ENCODE measurements at regions not wholly inside any gene's neighbourhood (a gene's known extent, or its start where the extent isn't known, plus 50 kb on each side); places are given as distances from the start of the nearest gene placed in this dataset.

- no peak for DNase-seq (ENCODE audit: low spot score)
Observed at GRCh38 chrX:10900585-10901289, 210.4 kb upstream of the HCCS start.

GRCh38 chrX:10901290-10901633 is 209.9 kb upstream of the HCCS start:
- DNase-seq (ENCODE audit: low spot score): no peak

GRCh38 chrX:10902001-10902400 is 209.1 kb upstream of the HCCS start:
- no peak for DNase-seq (ENCODE audit: low spot score)

DNA sequence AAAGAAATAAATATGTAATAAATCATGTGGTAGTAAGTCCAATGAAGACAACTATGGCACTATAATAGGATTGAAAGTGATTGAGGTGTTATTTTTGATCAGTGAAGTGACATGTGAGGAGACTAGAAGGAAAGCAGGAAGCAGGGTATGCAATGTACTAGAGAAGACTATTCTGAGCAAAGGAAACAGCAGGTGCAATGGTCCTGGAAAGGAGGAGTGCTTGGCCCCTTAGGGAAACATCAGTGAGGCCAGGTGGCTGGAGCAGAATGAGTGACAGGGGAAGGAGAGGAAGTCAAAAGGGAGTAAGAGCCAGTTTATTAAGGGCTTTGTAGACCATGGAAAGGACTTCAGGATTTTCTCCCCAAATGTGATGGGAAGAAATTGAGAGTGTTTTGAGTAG is 207.6 kb upstream of the HCCS start:
- no peak for DNase-seq (ENCODE audit: low spot score)

- no peak for DNase-seq (ENCODE audit: low spot score)
Observed at GRCh38 chrX:10904220-10904619, 206.9 kb upstream of the HCCS start.

DNA sequence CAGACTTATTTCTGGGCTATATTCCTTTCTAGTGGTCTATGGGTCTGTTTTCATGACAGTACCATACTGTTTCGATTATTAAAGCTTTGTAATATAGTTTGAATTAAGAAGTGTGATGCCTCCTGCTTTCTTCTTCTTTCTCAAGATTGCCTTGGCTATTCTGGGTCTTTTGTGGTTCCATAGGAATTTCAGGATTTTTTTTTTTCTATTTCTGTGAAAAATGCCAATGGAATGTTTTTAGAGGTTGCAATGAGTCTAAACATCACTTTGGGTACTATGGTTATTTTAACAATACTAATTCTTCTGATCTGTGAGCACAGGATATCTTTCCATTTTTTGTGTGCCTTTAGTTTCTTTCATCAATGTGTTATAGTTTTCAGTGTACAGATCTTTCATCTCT is 204.3 kb upstream of the HCCS start:
- DNase-seq (ENCODE audit: low spot score): no peak

DNA sequence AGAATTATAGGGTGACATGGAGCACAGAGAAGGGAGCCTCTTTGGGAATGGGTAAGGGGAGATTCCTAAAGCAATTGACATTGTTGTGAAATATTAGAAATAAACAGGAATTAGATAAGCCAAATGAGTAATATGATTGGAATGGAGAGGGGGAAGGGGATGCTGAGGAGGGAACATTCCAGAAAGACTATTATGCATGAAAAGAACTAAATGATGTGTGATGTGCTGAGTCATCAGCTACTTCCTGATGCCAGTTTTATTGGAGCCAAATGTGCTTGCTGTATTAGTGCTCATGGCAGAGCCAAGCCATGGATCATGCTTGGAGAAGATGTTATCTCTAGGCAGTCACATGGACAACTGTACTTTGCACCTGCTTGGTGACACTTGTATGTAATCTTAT is 189.0 kb upstream of the HCCS start:
- DNase-seq (ENCODE audit: low spot score): no peak

GRCh38 chrX:10922835-10923234 is 188.3 kb upstream of the HCCS start:
- no peak for DNase-seq (ENCODE audit: low spot score)

DNA sequence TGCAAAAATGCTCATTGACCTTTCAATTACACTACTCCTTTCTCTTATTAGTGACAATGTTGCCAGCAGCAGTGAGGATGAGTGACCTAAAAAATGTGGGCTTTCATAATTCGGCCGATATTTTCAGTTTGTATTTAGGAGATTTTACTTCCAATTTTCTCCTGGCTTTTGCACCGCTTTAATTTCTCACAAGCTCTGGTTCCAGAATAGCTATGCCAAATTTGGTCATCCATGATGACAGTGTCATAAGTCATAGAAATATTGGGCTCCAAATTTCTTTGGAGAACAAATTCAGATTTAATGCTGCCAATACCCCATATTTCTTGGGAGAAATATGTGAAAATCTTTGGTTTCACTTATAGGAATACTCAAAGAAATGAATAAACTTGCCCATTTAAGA is 187.7 kb upstream of the HCCS start:
- no peak for DNase-seq (ENCODE audit: low spot score)

DNA sequence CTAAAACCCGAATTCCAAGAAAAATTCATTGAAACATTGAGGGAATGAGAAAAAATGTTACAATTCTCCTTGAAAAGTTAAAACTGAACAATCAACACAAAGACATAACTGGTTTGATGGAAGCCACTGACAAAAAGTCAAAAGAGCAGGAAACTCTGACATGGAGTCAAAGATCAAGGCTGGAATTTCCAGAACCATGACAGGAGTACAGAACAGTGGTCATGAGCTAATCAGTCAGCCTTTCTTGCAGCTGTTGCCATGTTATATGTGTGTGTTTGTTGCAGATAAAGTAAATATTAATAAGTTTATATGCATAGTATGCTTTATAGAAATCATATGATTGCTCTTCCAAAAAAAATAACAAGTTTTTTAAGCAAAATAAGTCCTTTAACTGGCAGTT is 184.7 kb upstream of the HCCS start:
- DNase-seq (ENCODE audit: low spot score): no peak

GRCh38 chrX:10926891-10927290 is 184.2 kb upstream of the HCCS start:
- no peak for DNase-seq (ENCODE audit: low spot score)

DNA sequence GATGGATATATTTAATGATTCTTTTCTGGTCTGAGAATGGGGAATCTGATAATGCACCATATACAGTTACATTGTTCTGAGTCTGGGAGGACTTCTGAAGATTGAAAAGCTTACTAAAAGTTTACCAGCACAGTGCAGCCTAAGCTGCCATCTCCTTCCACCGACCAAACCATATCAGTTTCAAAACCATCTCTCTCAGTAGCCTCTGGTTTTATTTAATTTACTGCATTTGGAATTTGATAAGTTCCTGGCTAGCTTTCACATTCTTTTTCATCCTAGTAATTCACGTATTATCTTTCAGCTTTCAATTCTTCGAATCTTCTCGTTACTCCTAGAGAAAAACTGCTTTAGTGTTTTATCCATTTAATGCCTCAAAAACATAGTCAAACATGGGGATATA is 181.4 kb upstream of the HCCS start:
- DNase-seq (ENCODE audit: low spot score): no peak

GRCh38 chrX:10930151-10930550 is 181.0 kb upstream of the HCCS start:
- no peak for DNase-seq (ENCODE audit: low spot score)

GRCh38 chrX:10931976-10932375 is 179.2 kb upstream of the HCCS start:
- DNase-seq (ENCODE audit: low spot score): no peak

DNA sequence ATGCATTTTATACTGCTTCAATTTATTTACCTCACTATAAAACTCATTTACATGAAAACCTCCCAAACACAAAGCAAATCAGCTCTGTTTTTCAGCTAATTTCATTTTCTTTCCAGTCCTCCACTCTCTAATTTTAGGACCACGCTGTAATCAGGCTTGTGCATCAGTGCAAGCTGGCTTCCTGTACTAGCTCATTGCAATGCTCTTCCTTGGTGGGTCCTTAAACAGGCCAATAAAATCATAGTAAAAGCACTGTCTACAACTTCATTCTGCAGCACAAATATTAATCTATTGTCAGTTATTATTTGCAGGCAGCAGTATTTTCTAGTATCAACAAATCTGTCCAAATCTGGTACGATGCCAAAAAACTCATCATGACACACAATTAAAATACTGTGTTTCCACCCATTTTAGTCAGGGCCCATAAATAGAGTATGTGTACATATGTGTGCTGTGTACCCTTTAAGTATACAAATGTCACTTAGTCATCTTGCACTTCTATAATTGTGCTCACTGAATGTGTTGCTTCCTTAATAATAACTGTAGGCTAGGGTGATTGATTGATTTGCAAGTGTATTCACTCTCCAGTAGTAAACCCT is 178.2 kb upstream of the HCCS start:
- DNase-seq (ENCODE audit: low spot score): no peak

DNA sequence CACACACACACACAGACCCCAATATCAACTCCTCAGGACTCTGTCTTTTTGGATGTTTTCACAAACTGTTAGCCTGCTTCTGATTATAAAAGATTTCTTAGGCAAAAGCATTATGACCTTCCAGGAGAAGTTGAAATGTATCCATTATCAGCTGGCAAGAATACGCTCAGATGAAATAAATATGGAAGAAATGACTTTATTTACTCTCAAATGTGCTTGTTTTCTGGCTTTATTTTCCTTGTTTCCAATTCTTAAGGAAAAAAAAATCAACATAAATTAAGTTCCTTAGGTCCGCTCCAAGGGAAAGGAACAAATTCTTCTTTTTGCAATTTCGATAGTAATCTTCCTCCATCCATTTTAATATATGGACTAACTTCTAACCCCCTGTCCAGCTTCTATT is 175.6 kb upstream of the HCCS start:
- DNase-seq (ENCODE audit: low spot score): no peak

- DNase-seq (ENCODE audit: low spot score): no peak
Observed at GRCh38 chrX:10936976-10937375, 174.2 kb upstream of the HCCS start.

DNA sequence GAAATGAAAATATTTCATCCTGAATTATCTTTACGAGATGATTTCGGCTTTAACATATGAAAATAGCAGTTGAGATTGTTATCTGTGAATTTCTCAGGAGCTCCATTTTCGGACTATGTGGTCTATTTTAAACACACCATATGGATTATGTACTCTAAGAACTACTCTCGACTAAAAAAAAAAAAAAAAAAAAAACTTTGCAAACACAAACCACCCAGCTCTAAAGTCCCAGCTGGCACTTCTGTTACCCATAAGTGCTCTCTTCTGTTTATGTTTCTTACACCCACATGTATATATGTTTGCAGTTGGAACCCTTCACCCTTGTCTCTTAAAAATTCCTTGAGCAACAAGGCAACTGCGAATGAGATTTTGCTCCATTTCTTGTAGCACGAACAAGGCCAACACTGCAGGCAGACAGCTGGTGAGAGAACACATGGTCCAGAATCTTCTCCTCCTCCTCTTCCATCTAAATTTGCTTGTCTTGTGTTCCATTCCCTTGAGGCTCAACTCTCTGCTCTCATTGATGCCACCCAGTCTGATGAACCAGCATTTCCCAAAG is 172.7 kb upstream of the HCCS start:
- DNase-seq (ENCODE audit: low spot score): no peak

DNA sequence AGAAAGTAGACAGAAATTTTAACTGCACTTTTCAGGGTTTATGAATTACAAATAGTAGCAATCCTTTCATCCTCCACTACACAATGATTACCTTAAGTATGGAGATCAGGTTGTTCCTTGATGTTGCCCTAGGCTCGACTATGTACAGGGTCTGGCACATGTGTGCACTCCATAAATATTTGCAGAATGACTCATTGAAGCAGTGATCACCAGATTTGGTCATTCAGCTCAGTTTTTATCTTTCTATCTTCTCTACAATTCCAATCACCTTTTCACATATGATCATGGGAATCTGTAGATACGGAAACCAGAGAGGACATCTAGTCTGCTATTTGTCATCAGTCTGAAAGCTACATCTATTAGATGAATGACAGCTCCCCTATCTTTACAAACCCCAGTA is 171.7 kb upstream of the HCCS start:
- DNase-seq (ENCODE audit: low spot score): no peak

DNA sequence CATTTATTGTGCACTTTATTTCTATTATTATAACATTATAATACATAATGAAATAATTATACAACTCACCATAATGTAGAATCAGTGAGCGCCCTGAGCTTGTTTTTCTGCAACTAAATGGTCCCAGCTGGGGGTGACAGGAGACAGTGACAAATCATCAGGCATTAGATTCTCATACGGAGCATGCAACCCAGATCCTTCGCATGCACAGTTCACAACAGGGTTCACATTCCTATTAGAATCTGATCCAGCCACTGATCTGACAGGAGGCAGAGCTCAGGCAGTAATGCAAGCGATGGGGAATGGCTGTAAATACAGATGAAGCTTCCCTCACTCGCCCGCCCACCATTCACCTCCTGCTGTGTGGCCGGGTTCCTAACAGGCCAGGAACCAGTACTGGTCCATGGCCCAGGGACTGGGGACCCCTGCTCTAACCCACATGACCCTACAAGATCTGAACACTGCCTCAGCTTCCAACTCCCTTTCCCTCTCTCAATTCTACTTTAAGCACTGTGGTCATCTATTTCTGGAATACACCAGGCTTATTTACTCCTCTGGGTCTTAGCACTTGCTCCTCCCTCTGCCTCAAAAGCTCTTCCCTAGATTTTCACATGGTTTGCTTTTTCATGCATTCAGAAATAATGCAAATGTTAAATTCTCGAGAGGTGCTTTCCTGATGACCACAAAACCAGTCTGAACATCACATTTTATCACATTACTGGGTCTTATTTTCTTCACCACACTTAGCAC is 166.8 kb upstream of the HCCS start:
- DNase-seq (ENCODE audit: low spot score): no peak

GRCh38 chrX:10945498-10945897 is 165.6 kb upstream of the HCCS start:
- DNase-seq (ENCODE audit: low spot score): no peak

GRCh38 chrX:10949541-10949940 is 161.6 kb upstream of the HCCS start:
- DNase-seq (ENCODE audit: low spot score): no peak

DNA sequence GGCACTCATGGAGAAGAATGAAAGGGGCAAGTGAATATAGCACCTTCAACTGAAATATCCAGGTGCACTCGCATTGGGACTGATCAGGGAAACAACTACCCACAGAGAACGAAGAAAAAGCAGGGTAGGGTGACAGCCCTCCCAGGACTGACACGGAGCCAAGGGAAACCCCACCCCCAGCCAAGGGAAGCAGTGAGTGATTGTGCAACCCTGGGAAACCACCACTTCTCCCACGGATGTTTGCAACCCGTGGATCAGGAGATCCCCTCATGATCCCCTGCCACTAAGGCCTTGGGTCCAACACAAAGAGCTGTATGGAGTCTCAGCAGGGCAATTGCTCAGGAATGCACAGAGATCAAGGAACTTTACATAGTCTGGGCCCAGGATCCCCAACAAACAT is 158.5 kb upstream of the HCCS start:
- no peak for DNase-seq (ENCODE audit: low spot score)

Measured in globus pallidus (tissue), 1 donor.